Upper lobe of left lung (tissue), 4 donors: ENCODE measurements at regions not wholly inside any gene's neighbourhood (a gene's known extent, or its start where the extent isn't known, plus 50 kb on each side); places are given as distances from the start of the nearest gene placed in this dataset.

Experiments
- EP300 ChIP-seq, 4 donors: sonication (generic); formaldehyde crosslinking; IDR thresholded peaks; one replicate each; pipeline ENCODE4 v1.5.1; 2017; ENCODE audit warnings: antibody characterized with exemption in 4 of 4, control low read depth in 2 of 4
- POLR2A ChIP-seq, 4 donors: fragments of 450-650 bp; IDR thresholded peaks; one replicate each; pipeline ENCODE4 v1.5.1; 2016 to 2017; ENCODE audit warnings: antibody characterized with exemption in 4 of 4, mild to moderate bottlenecking in 2 of 4
- TF ChIP-seq, protein P1 (sequence below), 6 experiments: fragments of 450-650 bp in 4 of 6; fragments of 200-600 bp in 2 of 6; sonication (generic) in 2 of 6; IDR thresholded peaks; one replicate each; pipeline ENCODE4 v1.5.1; 2016 to 2019; ENCODE audit warnings: antibody characterized with exemption in 6 of 6

DNA sequence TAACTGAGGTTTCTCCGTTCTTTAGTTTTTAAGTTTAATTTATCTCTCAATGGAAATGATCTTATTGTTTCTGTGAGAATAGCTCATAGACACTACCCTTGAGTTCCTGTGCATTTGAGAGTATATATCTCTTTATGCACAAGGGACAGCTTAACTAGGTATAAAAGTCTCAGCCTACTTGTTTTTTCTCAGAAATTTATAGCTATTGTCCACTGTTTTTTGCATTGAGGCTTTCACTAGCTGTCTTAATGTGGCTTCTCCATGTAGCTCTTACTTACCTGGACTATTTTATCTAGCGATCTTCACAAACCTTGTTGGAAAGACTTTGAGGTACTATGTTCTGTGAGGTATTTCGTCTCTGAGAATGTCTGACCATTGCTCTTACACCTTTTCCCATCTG, 153.9 kb upstream of the RTL1 start:
- TF ChIP-seq, protein P1, sequence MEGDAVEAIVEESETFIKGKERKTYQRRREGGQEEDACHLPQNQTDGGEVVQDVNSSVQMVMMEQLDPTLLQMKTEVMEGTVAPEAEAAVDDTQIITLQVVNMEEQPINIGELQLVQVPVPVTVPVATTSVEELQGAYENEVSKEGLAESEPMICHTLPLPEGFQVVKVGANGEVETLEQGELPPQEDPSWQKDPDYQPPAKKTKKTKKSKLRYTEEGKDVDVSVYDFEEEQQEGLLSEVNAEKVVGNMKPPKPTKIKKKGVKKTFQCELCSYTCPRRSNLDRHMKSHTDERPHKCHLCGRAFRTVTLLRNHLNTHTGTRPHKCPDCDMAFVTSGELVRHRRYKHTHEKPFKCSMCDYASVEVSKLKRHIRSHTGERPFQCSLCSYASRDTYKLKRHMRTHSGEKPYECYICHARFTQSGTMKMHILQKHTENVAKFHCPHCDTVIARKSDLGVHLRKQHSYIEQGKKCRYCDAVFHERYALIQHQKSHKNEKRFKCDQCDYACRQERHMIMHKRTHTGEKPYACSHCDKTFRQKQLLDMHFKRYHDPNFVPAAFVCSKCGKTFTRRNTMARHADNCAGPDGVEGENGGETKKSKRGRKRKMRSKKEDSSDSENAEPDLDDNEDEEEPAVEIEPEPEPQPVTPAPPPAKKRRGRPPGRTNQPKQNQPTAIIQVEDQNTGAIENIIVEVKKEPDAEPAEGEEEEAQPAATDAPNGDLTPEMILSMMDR (IDR thresholded peaks at IDR 0.05) = no peak
- TF ChIP-seq POLR2A (IDR thresholded peaks at IDR 0.05) (no peak), EP300 (IDR thresholded peaks at IDR 0.05) (no peak)
